NCI-H526 treated with DMSO at 0.1 percent for 48 hours (cell line): ENCODE measurements at regions not wholly inside any gene's neighbourhood (a gene's known extent, or its start where the extent isn't known, plus 50 kb on each side); places are given as distances from the start of the nearest gene placed in this dataset.
"Not testable (repeated sequence)": the region's sequence is repeated elsewhere in the genome, so short reads cannot be mapped to it uniquely, and the experiment has no call there.

Experiments
- DNase-seq: peaks from one replicate; lab custom pipeline; 2025; lab: John Stamatoyannopoulos, UW

DNA sequence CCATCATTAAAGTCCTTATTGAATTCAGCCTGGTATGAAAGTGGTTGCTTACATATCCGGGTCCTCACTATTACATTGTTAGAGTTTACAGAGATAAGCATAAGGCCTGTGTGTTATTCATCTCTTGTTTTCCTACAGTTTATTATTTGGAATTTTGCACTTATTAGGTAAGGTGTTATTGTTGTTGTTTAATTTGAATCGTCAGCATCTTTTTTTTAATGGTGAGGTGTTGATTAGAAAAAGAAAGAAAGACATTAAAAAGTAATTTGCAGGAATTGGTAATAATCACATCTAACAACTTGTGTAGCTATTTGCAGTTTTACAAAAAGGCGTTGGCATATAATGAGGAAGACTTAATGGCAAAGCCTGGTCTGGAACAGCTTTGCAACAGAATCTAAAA lies 158.6 kb downstream of the SAMD5 start:
- no peak for DNase-seq

- DNase-seq: no peak
These were observed 165.6 kb downstream of the SAMD5 start for GRCh38 chr6:147674099-147674498.

DNA sequence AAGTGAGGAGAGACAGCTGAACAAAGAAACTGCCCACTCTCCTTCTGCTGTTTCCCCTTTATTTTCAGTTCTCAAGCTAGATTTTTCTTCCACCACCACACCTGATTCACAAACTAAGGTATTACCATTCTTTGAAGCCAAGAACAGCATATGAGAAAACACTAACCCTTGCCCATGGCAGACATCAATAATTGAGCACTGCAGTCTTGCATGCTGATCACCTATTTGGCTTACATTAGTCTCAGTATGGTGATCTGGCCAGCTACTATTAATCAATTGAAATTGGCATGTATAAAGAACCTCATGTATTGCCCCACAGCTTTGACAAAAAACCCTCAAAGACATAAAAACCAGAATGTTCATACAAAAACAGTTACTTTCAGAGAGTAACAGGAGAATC lies 166.3 kb downstream of the SAMD5 start:
- DNase-seq: no peak

GRCh38 chr6:147675281-147675680 lies 166.8 kb downstream of the SAMD5 start:
- DNase-seq: no peak

- no peak for DNase-seq
These were observed 168.2 kb downstream of the SAMD5 start for GRCh38 chr6:147676495-147677199.

GRCh38 chr6:147677647-147678046 lies 169.2 kb downstream of the SAMD5 start:
- DNase-seq: no peak

GRCh38 chr6:147678253-147678652 lies 169.8 kb downstream of the SAMD5 start:
- DNase-seq: no peak

- DNase-seq: no peak
These were observed 176.4 kb downstream of the SAMD5 start for GRCh38 chr6:147684906-147685305.

GRCh38 chr6:147689398-147689797 lies 180.9 kb downstream of the SAMD5 start:
- DNase-seq: no peak

DNA sequence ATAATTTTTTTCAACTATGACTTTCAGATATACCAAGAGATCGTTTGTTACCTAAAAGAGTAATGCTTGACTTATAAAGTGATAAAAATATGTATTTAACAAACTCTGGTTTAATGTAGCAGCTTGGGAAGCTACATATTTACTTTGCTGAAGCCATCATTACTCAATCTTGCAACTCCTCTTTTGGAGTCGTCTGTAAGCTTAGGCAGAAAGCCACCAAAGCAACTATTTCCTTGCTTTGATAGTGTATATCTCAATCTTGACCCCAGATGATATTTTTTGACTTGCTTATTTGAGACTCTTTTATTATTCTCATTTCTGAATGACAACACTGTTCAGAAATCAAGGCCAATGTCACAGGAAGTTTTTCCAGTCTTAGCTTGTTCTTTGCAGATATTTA lies 183.0 kb downstream of the SAMD5 start:
- no peak for DNase-seq

- no peak for DNase-seq
These were observed 184.7 kb downstream of the SAMD5 start for GRCh38 chr6:147693181-147693580.

DNA sequence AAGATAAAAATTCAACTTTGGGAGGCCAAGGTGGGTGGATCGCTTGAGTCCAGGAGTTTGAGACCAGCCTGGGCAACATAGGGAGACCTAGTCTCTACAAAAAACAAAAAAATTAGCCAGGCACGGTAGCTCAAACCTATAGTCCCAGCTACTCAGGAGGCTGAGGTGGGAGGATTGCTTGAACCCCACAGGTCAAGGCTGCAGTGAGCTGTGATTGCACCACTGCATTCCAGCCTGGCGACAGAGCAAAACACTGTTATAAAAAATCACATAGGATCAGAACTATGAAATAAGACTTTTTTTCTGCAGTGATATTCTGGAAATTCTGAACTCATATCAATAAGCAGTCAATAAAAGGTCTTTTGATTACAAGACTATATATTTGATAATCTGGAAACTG lies 186.1 kb downstream of the SAMD5 start:
- DNase-seq: not testable (repeated sequence)

DNA sequence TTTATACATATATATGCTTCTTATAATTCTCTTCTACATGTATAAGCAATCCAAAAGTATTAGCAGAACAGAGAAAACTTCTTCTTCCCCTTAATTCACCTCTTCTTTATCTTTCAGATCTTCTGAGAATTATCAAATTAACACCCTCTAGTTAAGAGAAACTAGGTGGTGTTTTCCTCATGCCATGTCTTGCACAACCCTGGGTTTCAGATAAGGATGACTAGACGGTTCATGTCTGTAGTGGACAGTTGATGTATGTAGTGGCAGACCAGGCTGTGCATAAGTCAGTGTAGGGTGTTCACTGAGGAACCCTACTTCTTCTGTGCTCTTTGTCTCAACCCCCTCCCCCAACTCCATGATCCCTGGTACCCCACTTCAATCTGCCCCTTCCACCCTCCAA lies 187.3 kb downstream of the SAMD5 start:
- DNase-seq: no peak

DNA sequence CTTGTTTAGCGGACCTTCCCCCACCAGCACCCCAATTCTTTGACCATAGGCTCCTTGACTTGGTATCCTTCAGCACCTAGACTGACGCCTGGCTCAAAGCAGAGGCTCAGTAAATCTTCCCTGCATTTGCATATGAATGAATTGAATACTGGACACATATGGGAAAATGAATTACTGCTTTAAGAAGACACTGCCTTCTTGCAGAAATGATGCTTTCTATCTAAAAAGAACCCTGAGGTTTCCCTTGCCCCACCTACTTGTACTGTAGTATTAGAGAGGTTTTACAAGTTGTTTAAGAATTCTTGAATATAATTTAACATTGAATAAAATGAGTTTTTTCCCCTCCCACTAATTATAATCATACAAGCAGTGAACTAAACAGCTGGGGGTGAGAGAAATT lies 190.7 kb downstream of the SAMD5 start:
- DNase-seq: no peak

DNA sequence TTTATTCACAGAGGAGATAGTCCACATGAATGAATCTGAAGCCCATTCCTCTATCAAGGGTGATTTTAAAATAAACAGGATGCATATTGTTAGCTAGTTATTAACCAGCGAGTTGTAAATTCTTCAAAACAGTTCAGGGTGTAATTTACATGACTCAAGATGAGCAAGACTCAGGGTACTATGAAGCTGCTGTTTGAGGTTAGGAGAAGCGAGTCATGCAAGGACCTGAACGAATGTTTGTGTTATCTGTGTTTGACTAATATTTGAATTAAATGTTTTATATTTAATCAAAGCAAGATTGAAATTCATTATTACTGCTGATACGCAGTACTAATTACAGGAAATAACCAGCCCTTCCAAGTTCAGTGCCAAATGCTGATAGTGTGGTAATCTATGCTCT lies 191.1 kb downstream of the SAMD5 start:
- DNase-seq: no peak

- peak; percentile 9 for DNase-seq
These were observed 192.1 kb downstream of the SAMD5 start for GRCh38 chr6:147700436-147701209.

GRCh38 chr6:147704691-147705090 lies 196.2 kb downstream of the SAMD5 start:
- DNase-seq: no peak

DNA sequence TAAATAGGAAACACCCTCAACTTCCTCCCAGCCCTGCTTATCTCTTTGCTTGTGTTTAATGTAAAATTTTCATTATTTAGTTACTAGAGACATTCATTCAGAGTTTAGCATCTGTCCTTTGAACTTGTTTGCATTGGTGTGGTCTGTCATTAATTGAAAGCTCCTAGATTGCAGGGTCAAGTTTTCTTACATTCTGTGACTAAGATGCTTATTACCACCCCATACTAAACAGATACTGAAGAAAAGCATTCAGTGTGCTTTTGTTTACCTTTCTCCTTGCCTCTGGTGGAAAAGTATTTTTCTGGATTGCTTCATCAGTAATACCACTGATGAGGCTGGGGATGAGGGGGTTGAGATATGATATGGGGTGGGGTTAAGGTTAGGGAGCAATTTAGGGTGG lies 199.0 kb downstream of the SAMD5 start:
- no peak for DNase-seq

- no peak for DNase-seq
These were observed 199.7 kb downstream of the SAMD5 start for GRCh38 chr6:147708170-147708569.

DNA sequence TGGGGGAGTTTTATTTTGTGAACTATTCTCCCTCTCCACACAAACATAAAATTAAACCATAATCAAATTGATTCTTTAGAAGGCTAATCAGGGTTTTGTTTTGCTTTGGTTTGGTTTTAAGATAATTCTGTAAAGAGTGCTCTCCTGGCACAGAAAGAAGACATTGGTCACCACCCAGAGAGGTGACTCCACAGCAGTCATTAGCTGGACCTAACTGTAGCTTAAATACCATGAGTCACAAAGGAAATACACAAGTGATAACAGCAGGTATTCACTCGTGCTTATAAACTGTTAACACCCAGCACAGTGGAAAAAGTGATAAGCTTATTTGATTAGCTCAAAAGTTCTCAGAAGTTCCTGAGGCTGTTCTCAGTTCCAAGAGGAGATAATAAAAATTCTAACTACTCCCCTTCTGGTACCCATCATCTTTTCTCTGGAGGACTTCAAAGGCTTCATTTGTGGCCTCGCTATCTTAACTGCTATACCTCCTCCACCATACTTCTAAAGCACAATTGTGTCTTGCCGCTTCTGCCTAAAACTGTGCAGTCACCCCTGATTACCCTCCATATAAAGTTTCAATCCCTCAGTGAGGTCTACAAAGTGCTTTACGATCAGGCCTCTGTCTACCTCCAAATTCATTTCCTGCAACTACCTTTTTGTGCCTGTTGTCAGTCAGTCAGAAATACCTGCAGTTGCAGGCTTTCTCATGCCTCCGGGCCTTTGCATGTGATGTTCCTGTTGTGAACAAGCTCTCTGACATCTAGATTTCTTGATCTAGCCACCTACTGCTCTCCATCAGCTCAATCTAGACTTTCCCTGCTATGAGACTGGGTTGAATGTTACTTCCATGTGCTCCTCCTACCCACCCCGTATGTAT lies 201.1 kb downstream of the SAMD5 start:
- DNase-seq: no peak

DNA sequence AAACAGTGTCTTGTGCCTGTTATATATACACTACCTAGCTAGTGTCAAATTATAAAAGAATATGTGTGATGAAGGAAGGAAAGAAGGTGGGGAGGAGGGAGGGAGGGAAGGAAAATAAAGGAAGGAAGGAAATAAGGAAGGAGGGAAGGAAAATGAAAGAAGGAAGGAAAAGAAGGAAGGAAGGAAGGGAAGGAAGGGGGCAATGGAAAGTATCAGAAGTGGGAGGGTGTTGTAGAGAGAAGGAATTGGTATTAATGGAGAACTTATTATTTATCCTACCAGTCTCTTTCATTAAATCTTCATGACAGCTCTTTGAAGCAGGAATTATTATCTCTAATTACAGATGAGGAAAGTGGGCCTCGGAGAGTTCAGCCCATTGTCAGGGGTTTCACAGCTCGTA lies 202.4 kb downstream of the SAMD5 start:
- DNase-seq: no peak

GRCh38 chr6:147711476-147711875 lies 203.0 kb downstream of the SAMD5 start:
- no peak for DNase-seq

DNA sequence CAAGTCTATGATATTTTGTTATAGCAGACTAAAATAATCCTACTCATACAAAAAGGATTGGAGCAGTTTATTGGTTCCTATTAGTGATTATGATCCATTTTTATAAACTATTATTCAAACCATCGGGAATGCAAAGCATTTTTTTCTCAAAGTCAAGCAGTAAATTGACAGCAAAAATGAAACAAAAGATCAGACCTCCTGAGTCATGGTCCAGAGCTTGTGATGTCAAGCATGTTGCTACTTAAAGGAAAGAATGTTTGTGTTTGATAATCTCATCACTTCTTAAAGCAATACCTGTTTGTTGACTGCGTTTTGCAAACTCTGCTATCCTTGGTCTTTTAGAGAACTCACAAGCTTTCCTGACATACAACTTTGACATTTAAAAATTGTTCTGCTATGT lies 204.4 kb downstream of the SAMD5 start:
- no peak for DNase-seq
